Esophagus squamous epithelium (tissue), 5 donors: ENCODE measurements at regions not wholly inside any gene's neighbourhood (a gene's known extent, or its start where the extent isn't known, plus 50 kb on each side); places are given as distances from the start of the nearest gene placed in this dataset.

Source experiments
- DNase-seq: peaks from one replicate; lab custom pipeline; 2025; lab: John Stamatoyannopoulos, UW
- H3K27ac ChIP-seq, 4 donors: fragments of 200-600 bp; sonication (generic); one replicate each; pipeline ENCODE4 v1.5.1; 2016 to 2019; ENCODE audit warnings: mild to moderate bottlenecking in 1 of 4
- H3K27me3 ChIP-seq, 4 donors: fragments of 200-600 bp; sonication (generic); 1 replicate in 3 of 4; 2 replicates in 1 of 4; pipeline versions ENCODE4 v1.5.1 to v1.6.0; 2017 to 2021; ENCODE audit warnings: antibody characterized with exemption in 1 of 4
- H3K36me3 ChIP-seq, 3 donors: fragments of 200-600 bp; sonication (generic); one replicate each; pipeline ENCODE4 v1.5.1; 2016 to 2019
- H3K4me1 ChIP-seq, 3 donors: fragments of 200-600 bp; sonication (generic); one replicate each; pipeline ENCODE4 v1.5.1; 2017 to 2019
- H3K4me3 ChIP-seq, 4 donors: fragments of 200-600 bp; sonication (generic); 1 replicate in 3 of 4; 2 replicates in 1 of 4; pipeline ENCODE4 v1.5.1; 2016 to 2019; ENCODE audit warnings: mild to moderate bottlenecking in 2 of 4, moderate library complexity in 1 of 4
- H3K9me3 ChIP-seq, 3 donors: fragments of 200-600 bp; sonication (generic); one replicate each; pipeline ENCODE4 v1.5.1; 2016 to 2019
- CTCF ChIP-seq, 6 experiments: fragments of 450-650 bp in 4 of 6; fragments of 200-600 bp in 2 of 6; sonication (generic) in 2 of 6; IDR thresholded peaks; one replicate each; pipeline ENCODE4 v1.5.1; 2016 to 2019; ENCODE audit warnings: antibody characterized with exemption in 6 of 6, mild to moderate bottlenecking in 4 of 6, moderate library complexity in 4 of 6
- POLR2A ChIP-seq, 4 donors: fragments of 450-650 bp; IDR thresholded peaks; one replicate each; pipeline ENCODE4 v1.6.1; 2017; ENCODE audit warnings: antibody characterized with exemption in 4 of 4, mild to moderate bottlenecking in 4 of 4, moderate library complexity in 3 of 4
- WGBS, 2 donors: methylation state at CpG; one replicate each; pipeline ENCODE4 v1.1.5; 2018; 5-methylcytosine and 5-hydroxymethylcytosine counted together
- intact Hi-C: fragments of 100-400 bp; cut with DNase I; formaldehyde crosslinking; loops from one replicate; pipeline ENCODE4 v1.15.0; 2022
- donor health status: DM: yes; HTN: yes; CAD: no.

GRCh38 chr2:120815292-120815691, 79.6 kb downstream of the GLI2 start:
- Histone ChIP-seq H3K4me1 (peaks cover 0 to 17% (median 9%) of the 10 kb centered on the region in 3 donors), H3K36me3 (no peaks in the 10 kb centered on the region), H3K4me3 (no peak overlapping the region), H3K27me3 (peaks cover 0 to 49% (median 0%) of the 10 kb centered on the region in 4 donors), H3K27ac (no peak overlapping the region), H3K9me3 (no peaks in the 10 kb centered on the region)
- TF ChIP-seq CTCF (IDR thresholded peaks at IDR 0.05) (no peak), POLR2A (IDR thresholded peaks at IDR 0.05) (no peak)
- no peak for DNase-seq
- 81 to 89% methylated on average over 9 to 12 of the region's 12 CpGs for WGBS, 2 donors
- intact Hi-C loops, result no loop called here

DNA sequence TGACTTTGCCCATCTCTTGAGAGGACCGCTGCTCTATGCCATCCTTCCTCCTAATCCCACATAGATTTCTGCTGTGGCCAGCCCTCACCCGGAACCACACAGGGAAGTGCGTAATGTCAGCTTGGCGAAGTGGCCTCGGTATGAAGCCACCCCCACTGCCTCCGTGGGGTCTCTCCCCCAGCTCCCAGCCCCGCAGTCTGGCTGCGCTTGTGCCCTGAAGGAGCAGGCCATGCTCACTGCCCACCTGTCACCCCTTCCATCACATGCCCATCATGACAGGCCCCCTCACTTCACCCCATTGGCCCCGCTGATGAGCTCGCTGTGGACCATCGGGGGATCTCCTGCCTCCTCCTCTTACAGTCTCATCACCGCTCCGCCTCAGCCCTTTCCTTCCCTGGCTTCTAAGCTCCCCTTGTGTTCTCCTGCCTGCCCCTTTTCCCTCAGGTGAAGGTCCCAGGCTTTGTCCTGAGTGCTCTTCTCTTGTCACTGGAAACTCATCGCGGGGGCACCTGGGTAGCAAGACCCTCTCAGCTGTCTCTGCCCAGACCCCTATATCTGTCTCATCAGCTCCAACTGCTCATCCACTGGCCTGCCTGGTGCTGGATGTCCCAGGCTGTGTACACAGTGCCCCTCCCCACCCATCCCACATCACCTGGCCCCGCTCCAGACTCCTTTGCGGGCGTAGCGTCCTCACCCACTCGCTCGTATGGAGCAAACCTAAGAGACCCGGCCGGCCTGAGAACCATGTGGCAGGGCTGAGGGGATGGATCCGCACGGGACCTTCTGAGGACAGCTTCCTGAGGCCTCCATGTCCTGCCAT, 81.7 kb downstream of the GLI2 start:
- Histone ChIP-seq H3K4me3 (no peak overlapping the region), H3K36me3 (no peaks in the 10 kb centered on the region), H3K27ac (no peak overlapping the region), H3K4me1 (peaks cover 0 to 25% (median 10%) of the 10 kb centered on the region in 3 donors), H3K27me3 (peaks cover 0 to 64% (median 0%) of the 10 kb centered on the region in 4 donors), H3K9me3 (no peaks in the 10 kb centered on the region)
- TF ChIP-seq CTCF (IDR thresholded peaks at IDR 0.05), result no peak
- no peak for TF ChIP-seq POLR2A (IDR thresholded peaks at IDR 0.05)
- 90 to 92% methylated on average over 15 to 18 of the region's 25 CpGs for WGBS, 2 donors
- intact Hi-C loops, result no loop called here
- no peak for DNase-seq

DNA sequence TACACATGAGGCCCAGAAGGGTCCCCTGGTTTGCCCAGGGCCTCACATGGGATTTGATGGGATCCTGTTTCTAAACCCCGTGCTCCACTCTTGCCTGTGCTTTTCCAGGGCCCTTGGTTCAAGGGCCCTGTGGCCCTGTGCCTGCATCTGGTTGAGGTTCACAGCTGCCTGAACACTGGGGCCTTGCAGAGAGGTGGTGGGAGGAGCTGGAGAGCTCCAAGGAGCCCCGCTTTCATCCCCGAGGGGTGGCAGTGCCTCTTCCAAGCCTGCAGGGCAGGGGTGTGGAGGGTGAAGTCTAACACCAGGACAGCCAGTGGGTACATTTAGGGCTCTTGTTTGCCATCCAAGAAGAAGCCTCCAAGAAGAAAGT, 82.3 kb downstream of the GLI2 start:
- H3K27ac ChIP-seq, result no peak overlapping the region
- H3K4me1 ChIP-seq, result peaks cover 0 to 25% (median 10%) of the 10 kb centered on the region in 3 donors
- DNase-seq, result no peak
- H3K36me3 ChIP-seq, result no peaks in the 10 kb centered on the region
- H3K9me3 ChIP-seq, result no peaks in the 10 kb centered on the region
- intact Hi-C loops, result no loop called here
- 100% methylated on average over 1 of the region's 3 CpGs; no CpG with 5 or more reads in 1 of the 2 donors for WGBS, 2 donors
- TF ChIP-seq CTCF (IDR thresholded peaks at IDR 0.05) (no peak), POLR2A (IDR thresholded peaks at IDR 0.05) (no peak)
- no peak overlapping the region for H3K4me3 ChIP-seq
- H3K27me3 ChIP-seq, result peaks cover 0 to 63% (median 0%) of the 10 kb centered on the region in 4 donors

DNA sequence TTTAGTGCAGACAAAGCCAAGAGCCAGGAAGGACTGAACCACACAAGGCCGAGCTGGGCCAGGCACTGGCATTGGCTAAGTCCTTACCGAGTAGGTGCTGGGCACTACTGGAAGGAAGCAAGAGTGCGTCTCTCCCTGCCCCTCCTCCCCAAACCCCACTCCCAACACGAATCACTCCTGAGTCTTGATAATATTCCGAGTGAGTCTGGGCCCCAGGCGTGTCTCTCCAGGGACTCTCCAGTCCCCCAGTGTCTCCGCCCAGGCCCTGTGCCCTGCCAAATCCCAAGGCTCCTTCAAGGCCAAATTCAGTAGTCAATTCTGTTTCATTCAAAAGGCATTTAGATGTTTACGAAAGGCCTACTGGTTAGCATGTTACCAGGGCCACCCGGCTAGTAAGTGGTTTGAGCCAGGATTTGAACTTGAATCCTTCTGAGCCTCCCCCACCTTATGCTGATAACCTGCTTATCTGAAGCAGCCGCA, 82.8 kb downstream of the GLI2 start:
- Histone ChIP-seq H3K4me1 (peaks cover 0 to 25% (median 10%) of the 10 kb centered on the region in 3 donors), H3K9me3 (no peaks in the 10 kb centered on the region), H3K4me3 (no peak overlapping the region), H3K27me3 (peaks cover 0 to 62% (median 0%) of the 10 kb centered on the region in 4 donors), H3K36me3 (no peaks in the 10 kb centered on the region), H3K27ac (no peak overlapping the region)
- intact Hi-C loops, result no loop called here
- DNase-seq, result no peak
- no peak for TF ChIP-seq CTCF (IDR thresholded peaks at IDR 0.05)
- no peak for TF ChIP-seq POLR2A (IDR thresholded peaks at IDR 0.05)
- 49 to 56% methylated on average over 8 to 10 of the region's 10 CpGs for WGBS, 2 donors

- H3K27ac ChIP-seq, result no peak overlapping the region
- DNase-seq, result no peak
Observed at GRCh38 chr2:120819720-120820210, 84.1 kb downstream of the GLI2 start.

More at GRCh38 chr2:120819720-120820210, 84.1 kb downstream of the GLI2 start:
- Histone ChIP-seq H3K4me3 (no peak overlapping the region), H3K27me3 (peaks cover 0 to 59% (median 0%) of the 10 kb centered on the region in 4 donors), H3K9me3 (no peaks in the 10 kb centered on the region), H3K36me3 (no peaks in the 10 kb centered on the region), H3K4me1 (peaks cover 0 to 25% (median 10%) of the 10 kb centered on the region in 3 donors)
- TF ChIP-seq POLR2A (IDR thresholded peaks at IDR 0.05) (no peak), CTCF (IDR thresholded peaks at IDR 0.05) (no peak)
- WGBS, 2 donors, result 70 to 86% methylated on average over 5 of the region's 5 CpGs
- intact Hi-C loops, result no loop called here
